IMR-90 (cell line): ENCODE measurements at regions not wholly inside any gene's neighbourhood (a gene's known extent, or its start where the extent isn't known, plus 50 kb on each side); places are given as distances from the start of the nearest gene placed in this dataset.

Source experiments
- ATAC-seq: fragments of 200-7000 bp; cut with Tn5 transposase; 2 replicates; pipeline ENCODE4 v1.9.1; 2020; ENCODE audit warnings: low read depth, mild to moderate bottlenecking, moderate library complexity
- BruUV-seq: library from RNA; stranded (reverse); fragments of 400-500 nt; replicated peaks from 2 replicates; lab custom pipeline; 2021; lab: Mats Ljungman, UMichigan
- CTCF ChIA-PET: fragments of 300-600 bp; formaldehyde crosslinking; extraction: SDS; loops from one replicate; lab custom pipeline; 2021; ENCODE audit warnings: antibody characterized with exemption; lab: Yijun Ruan, JAX
- POLR2A ChIA-PET: fragments of 300-600 bp; sonication (Branson Sonifier 250); formaldehyde crosslinking; loops from one replicate; lab custom pipeline; 2022; ENCODE audit warnings: antibody characterized with exemption; ENCODE audit not compliant: unreplicated experiment; lab: Charles Lee
- DNase-seq: peaks from one replicate; pipeline ENCODE4 v3.0.0; 2013
- H2AFZ ChIP-seq: replicated peaks from 2 replicates; pipeline ENCODE3; 2013; ENCODE audit warnings: low read length, mild to moderate bottlenecking; ENCODE audit not compliant: poor library complexity
- H2AK5ac ChIP-seq: 2 replicates; pipeline ENCODE4 v1.6.1; 2013; ENCODE audit warnings: low read depth, low read length, inconsistent platforms
- H2AK9ac ChIP-seq: replicated peaks from 2 replicates; pipeline ENCODE3; 2013; ENCODE audit warnings: mild to moderate bottlenecking, low read depth, low read length, moderate library complexity; ENCODE audit not compliant: poor library complexity
- H2BK120ac ChIP-seq: 2 replicates; pipeline ENCODE4 v1.6.1; 2013; ENCODE audit warnings: low read depth, low read length, inconsistent platforms
- H2BK15ac ChIP-seq: 3 replicates; pipeline ENCODE4 v1.6.1; 2013; ENCODE audit warnings: low read depth, low read length, inconsistent platforms
- H2BK20ac ChIP-seq: 2 replicates; pipeline ENCODE4 v1.6.1; 2013; ENCODE audit warnings: low read depth, mild to moderate bottlenecking, inconsistent platforms, low read length, moderate library complexity
- H2BK5ac ChIP-seq: 2 replicates; pipeline ENCODE4 v1.6.1; 2013; ENCODE audit warnings: mild to moderate bottlenecking, low read depth, low read length, inconsistent platforms; ENCODE audit not compliant: poor library complexity, severe bottlenecking
- H3K14ac ChIP-seq: replicated peaks from 2 replicates; pipeline ENCODE4 v1.6.1; 2013; ENCODE audit warnings: low read depth, low read length, inconsistent platforms
- H3K18ac ChIP-seq: 2 replicates; pipeline ENCODE4 v1.6.1; 2013; ENCODE audit warnings: low read depth, low read length, control low read depth
- H3K23ac ChIP-seq: 2 replicates; pipeline ENCODE4 v1.6.1; 2013; ENCODE audit warnings: low read depth, low read length, inconsistent platforms
- H3K27ac ChIP-seq: 2 replicates; pipeline ENCODE4 v1.5.1; 2013; ENCODE audit warnings: mild to moderate bottlenecking, control low read depth, low read length; ENCODE audit not compliant: insufficient read depth
- H3K27me3 ChIP-seq: 2 replicates; pipeline ENCODE4 v1.6.1; 2013; ENCODE audit warnings: low read length; ENCODE audit not compliant: control insufficient read depth, insufficient read depth
- H3K36me3 ChIP-seq: 2 replicates; pipeline ENCODE4 v1.6.1; 2013; ENCODE audit warnings: low read length, mixed read lengths; ENCODE audit not compliant: control insufficient read depth, insufficient read depth
- H3K4ac ChIP-seq: 2 replicates; pipeline ENCODE4 v1.6.1; 2013; ENCODE audit warnings: low read depth, low read length, inconsistent platforms
- H3K4me1 ChIP-seq: 2 replicates; pipeline ENCODE4 v1.6.1; 2013; ENCODE audit warnings: low read length, mixed read lengths; ENCODE audit not compliant: control insufficient read depth, insufficient read depth
- H3K4me2 ChIP-seq: 2 replicates; pipeline ENCODE4 v1.6.1; 2013; ENCODE audit warnings: low read depth, mild to moderate bottlenecking, control low read depth, low read length, moderate library complexity
- H3K4me3 ChIP-seq: 2 replicates; pipeline ENCODE4 v1.5.1; 2013; ENCODE audit warnings: low read depth, mild to moderate bottlenecking, control low read depth, low read length, moderate library complexity; ENCODE audit not compliant: insufficient read depth
- H3K56ac ChIP-seq: 2 replicates; pipeline ENCODE4 v1.6.1; 2013; ENCODE audit warnings: low read length, inconsistent platforms; ENCODE audit not compliant: insufficient read depth; ENCODE audit errors: extremely low read depth
- H3K79me1 ChIP-seq, 2 experiments: 2 replicates each; pipeline ENCODE4 v1.6.1; 2013; ENCODE audit warnings: low read length in 2 of 2, inconsistent platforms in 1 of 2, low read depth in 1 of 2
- H3K9ac ChIP-seq: 2 replicates; pipeline ENCODE4 v1.6.1; 2013; ENCODE audit warnings: low read depth, low read length, control low read depth
- H3K9me1 ChIP-seq: 2 replicates; pipeline ENCODE4 v1.6.1; 2013; ENCODE audit warnings: low read length, inconsistent platforms; ENCODE audit not compliant: insufficient read depth
- H3K9me3 ChIP-seq: 2 replicates; pipeline ENCODE4 v1.6.1; 2013; ENCODE audit warnings: low read length; ENCODE audit not compliant: control insufficient read depth, insufficient read depth
- H4K20me1 ChIP-seq: 2 replicates; pipeline ENCODE4 v1.6.1; 2013; ENCODE audit warnings: low read length, inconsistent platforms; ENCODE audit not compliant: insufficient read depth
- H4K5ac ChIP-seq: 2 replicates; pipeline ENCODE4 v1.6.1; 2013; ENCODE audit warnings: mild to moderate bottlenecking, low read depth, low read length, control low read depth
- H4K8ac ChIP-seq, 2 experiments: 2 replicates each; pipeline ENCODE4 v1.6.1; 2013; ENCODE audit warnings: low read depth in 2 of 2, low read length in 2 of 2, control low read depth in 1 of 2, inconsistent platforms in 1 of 2
- H4K91ac ChIP-seq: 2 replicates; pipeline ENCODE4 v1.6.1; 2013; ENCODE audit warnings: low read depth, low read length, inconsistent platforms; ENCODE audit not compliant: insufficient read depth
- BHLHE40 ChIP-seq: fragments of 150-350 bp; IDR thresholded peaks from 2 replicates; pipeline ENCODE4 v1.6.1; 2016; ENCODE audit warnings: mild to moderate bottlenecking, low read depth, low read length
- CEBPB ChIP-seq: IDR thresholded peaks from 2 replicates; pipeline ENCODE4 v1.6.1; 2012; ENCODE audit warnings: low read depth, low read length, improper control_type of control experiment
- CHD1 ChIP-seq: IDR thresholded peaks from 2 replicates; pipeline ENCODE4 v1.6.1; 2012; ENCODE audit warnings: low read depth, low read length, improper control_type of control experiment
- MAFK ChIP-seq: IDR thresholded peaks from 2 replicates; pipeline ENCODE4 v1.6.1; 2012; ENCODE audit warnings: low read depth, low read length, improper control_type of control experiment
- NFE2L2 ChIP-seq: fragments of 150-350 bp; IDR thresholded peaks from 2 replicates; pipeline ENCODE4 v1.6.1; 2016; ENCODE audit warnings: low read depth, mild to moderate bottlenecking, low read length
- POLR2A ChIP-seq: IDR thresholded peaks from 2 replicates; pipeline ENCODE4 v1.6.1; 2012; ENCODE audit warnings: mild to moderate bottlenecking, low read depth, low read length
- RAD21 ChIP-seq: IDR thresholded peaks from 2 replicates; pipeline ENCODE4 v1.6.1; 2012; ENCODE audit warnings: low read length, improper control_type of control experiment
- RCOR1 ChIP-seq: IDR thresholded peaks from 2 replicates; pipeline ENCODE4 v1.6.1; 2012; ENCODE audit warnings: mild to moderate bottlenecking, low read length, improper control_type of control experiment; ENCODE audit not compliant: insufficient replicate concordance
- RFX5 ChIP-seq: IDR thresholded peaks from 2 replicates; pipeline ENCODE4 v1.8.0; 2012; ENCODE audit warnings: low read depth, mild to moderate bottlenecking, low read length, moderate library complexity
- WGBS, 2 experiments: methylation state at CpG; one replicate each; pipeline versions ENCODE4 v1.1.5 to v1.1.7; 2013; ENCODE audit warnings: missing lambda C conversion rate in 2 of 2; ENCODE audit not compliant: insufficient read length in 1 of 2; ENCODE audit errors: extremely low coverage in 2 of 2; 5-methylcytosine and 5-hydroxymethylcytosine counted together
- dilution Hi-C: fragments of 300-500 bp; cut with HindIII; formaldehyde crosslinking; loops from one replicate; pipeline ENCODE4 v1.14.3; 2018; ENCODE audit warnings: low sequenced_read_pairs; ENCODE audit not compliant: unreplicated experiment
- in situ Hi-C: fragments of 300-500 bp; cut with MboI; formaldehyde crosslinking; loops from 3 replicates; pipeline ENCODE4 v1.14.3; 2019; ENCODE audit warnings: low sequenced_read_pairs, inconsistent platforms, mixed read lengths
- intact Hi-C: fragments of 100-400 bp; cut with micrococcal nuclease; formaldehyde crosslinking; loops from 2 replicates; pipeline ENCODE4 v1.10.0; 2022
- TF ChIP-seq, protein P1 (sequence below): fragments of 150-350 bp; IDR thresholded peaks from 2 replicates; pipeline ENCODE4 v1.6.1; 2016; ENCODE audit warnings: low read depth, mild to moderate bottlenecking, low read length, moderate library complexity, borderline replicate concordance

- Histone ChIP-seq H4K91ac (no peak overlapping the region), H3K27me3 (no peaks in the 10 kb centered on the region; the same call in 1 of the 2 replicates), H4K5ac (no peak overlapping the region), H2BK5ac (no peak overlapping the region), H2AK5ac (no peak overlapping the region), H3K9me1 (no peaks in the 10 kb centered on the region), H4K8ac (no peak overlapping the region), H3K9me3 (peaks cover 2% of the 10 kb centered on the region; the same call in 1 of the 2 replicates), H3K23ac (no peak overlapping the region), H3K36me3 (no peaks in the 10 kb centered on the region), H3K79me1 (no peaks in the 10 kb centered on the region), H3K14ac (no peak overlapping the region), H3K56ac (no peak overlapping the region), H4K20me1 (no peaks in the 10 kb centered on the region), H3K4me3 (no peak overlapping the region), H2BK120ac (no peak overlapping the region), H3K9ac (no peak overlapping the region), H3K4ac (no peak overlapping the region), H3K18ac (no peak overlapping the region), H3K27ac (no peak overlapping the region), H3K4me2 (no peak overlapping the region), H2BK15ac (no peak overlapping the region), H2BK20ac (no peak overlapping the region), H2AK9ac (no peak overlapping the region), H2AFZ (no peak overlapping the region), H3K4me1 (peaks cover 2% of the 10 kb centered on the region; the same call in 1 of the 2 replicates)
- intact Hi-C loops: no loop called here
- dilution Hi-C loops: no loop called here
- WGBS, 2 experiments: no CpG with 5 or more reads among the region's 1 CpG
- TF ChIP-seq RFX5 (no peak), CEBPB (no peak), POLR2A (no peak), RCOR1 (no peak), CHD1 (no peak), MAFK (no peak), NFE2L2 (no peak), BHLHE40 (no peak), RAD21 (no peak)
- TF ChIP-seq, protein P1, sequence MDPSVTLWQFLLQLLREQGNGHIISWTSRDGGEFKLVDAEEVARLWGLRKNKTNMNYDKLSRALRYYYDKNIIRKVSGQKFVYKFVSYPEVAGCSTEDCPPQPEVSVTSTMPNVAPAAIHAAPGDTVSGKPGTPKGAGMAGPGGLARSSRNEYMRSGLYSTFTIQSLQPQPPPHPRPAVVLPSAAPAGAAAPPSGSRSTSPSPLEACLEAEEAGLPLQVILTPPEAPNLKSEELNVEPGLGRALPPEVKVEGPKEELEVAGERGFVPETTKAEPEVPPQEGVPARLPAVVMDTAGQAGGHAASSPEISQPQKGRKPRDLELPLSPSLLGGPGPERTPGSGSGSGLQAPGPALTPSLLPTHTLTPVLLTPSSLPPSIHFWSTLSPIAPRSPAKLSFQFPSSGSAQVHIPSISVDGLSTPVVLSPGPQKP: no peak
- CTCF ChIA-PET: no interaction called here
- no TSS peak for BruUV-seq
- POLR2A ChIA-PET: no interaction called here
- ATAC-seq (no peak), DNase-seq (no peak)
- in situ Hi-C loops: no loop called here
Observed at GRCh38 chr15:100753503-100753902, 126.1 kb upstream of the ALDH1A3 start.
